K562 (cell line): ENCODE measurements at regions not wholly inside any gene's neighbourhood (a gene's known extent, or its start where the extent isn't known, plus 50 kb on each side); places are given as distances from the start of the nearest gene placed in this dataset.

ENCODE experiments used
- ATF3 ChIP-seq, 2 experiments: fragments of 450-650 bp in 1 of 2; sonication (generic) in 1 of 2; formaldehyde crosslinking in 1 of 2; IDR thresholded peaks in 1 of 2; conservative IDR thresholded peaks in 1 of 2; 2 replicates each; pipeline versions ENCODE4 v1.6.1 to v1.8.1; 2016 to 2023; ENCODE audit warnings: mild to moderate bottlenecking in 2 of 2, moderate library complexity in 2 of 2, inconsistent platforms in 1 of 2, missing genetic modification reagents in 1 of 2
- CEBPB ChIP-seq: fragments of 450-650 bp; IDR thresholded peaks from 2 replicates; pipeline ENCODE4 v1.6.1; 2016; ENCODE audit warnings: missing genetic modification characterization, missing compliant biosample characterization
- CREB1 ChIP-seq, 2 experiments: sonication (generic) in 1 of 2; formaldehyde crosslinking in 1 of 2; IDR thresholded peaks; 2 replicates each; pipeline versions ENCODE4 v1.6.1 to v1.8.0; 2012 to 2022; ENCODE audit warnings: inconsistent platforms in 1 of 2, mild to moderate bottlenecking in 1 of 2, missing genetic modification reagents in 1 of 2, moderate library complexity in 1 of 2
- CTCF ChIP-seq, 3 experiments: IDR thresholded peaks in 2 of 3; conservative IDR thresholded peaks in 1 of 3; 2 replicates each; pipeline ENCODE4 v1.5.1; 2011 to 2012; ENCODE audit warnings: low read length in 3 of 3, mild to moderate bottlenecking in 3 of 3, control low read depth in 2 of 3, improper control_type of control experiment in 1 of 3, inconsistent platforms in 1 of 3, low read depth in 1 of 3, mixed read lengths in 1 of 3, moderate library complexity in 1 of 3; ENCODE audit not compliant: insufficient read depth in 2 of 3
- E2F5 ChIP-seq: sonication (generic); formaldehyde crosslinking; IDR thresholded peaks from 2 replicates; pipeline ENCODE4 v1.8.0; 2022; ENCODE audit warnings: mild to moderate bottlenecking, missing genetic modification reagents
- JUN ChIP-seq, 2 experiments: sonication (generic) in 1 of 2; formaldehyde crosslinking in 1 of 2; IDR thresholded peaks; 2 replicates each; pipeline versions ENCODE4 v1.6.1 to v1.8.0; 2012 to 2022; ENCODE audit warnings: borderline replicate concordance in 2 of 2, mild to moderate bottlenecking in 2 of 2, improper control_type of control experiment in 1 of 2, low read depth in 1 of 2, low read length in 1 of 2, missing genetic modification reagents in 1 of 2
- NFIC ChIP-seq: fragments of 450-650 bp; IDR thresholded peaks from 2 replicates; pipeline ENCODE4 v1.6.1; 2017; ENCODE audit warnings: mild to moderate bottlenecking, inconsistent platforms
- RB1 ChIP-seq: fragments of 450-650 bp; IDR thresholded peaks from 2 replicates; pipeline ENCODE4 v1.6.1; 2017; ENCODE audit warnings: low read depth, mild to moderate bottlenecking
- TBL1XR1 ChIP-seq, 2 experiments: IDR thresholded peaks; 2 replicates each; pipeline ENCODE4 v1.6.1; 2012; ENCODE audit warnings: improper control_type of control experiment in 2 of 2, low read length in 2 of 2, mild to moderate bottlenecking in 1 of 2
- TRIM28 ChIP-seq: fragments of 450-650 bp; IDR thresholded peaks from 2 replicates; pipeline ENCODE4 v1.6.1; 2017
- USF2 ChIP-seq: sonication (generic); formaldehyde crosslinking; IDR thresholded peaks from 2 replicates; pipeline ENCODE4 v1.5.0; 2020; ENCODE audit warnings: missing genetic modification reagents
- YY1 ChIP-seq, 3 experiments: IDR thresholded peaks; 2 replicates each; pipeline ENCODE4 v1.6.1; 2011; ENCODE audit warnings: low read length in 2 of 3, mild to moderate bottlenecking in 2 of 3, moderate library complexity in 2 of 3, borderline replicate concordance in 1 of 3, control low read depth in 1 of 3, low read depth in 1 of 3; ENCODE audit not compliant: insufficient read depth in 3 of 3, insufficient replicate concordance in 2 of 3, control insufficient read depth in 1 of 3, insufficient read length in 1 of 3; ENCODE audit errors: extremely low read depth in 1 of 3
- ZNF184 ChIP-seq: sonication (generic); formaldehyde crosslinking; IDR thresholded peaks from 2 replicates; pipeline ENCODE4 v1.5.0; 2020; ENCODE audit warnings: missing genetic modification reagents
- ZNF766 ChIP-seq: fragments of 200-800 bp; sonication (Bioruptor generic); conservative IDR thresholded peaks from 2 replicates; pipeline ENCODE4 v1.6.1; 2016; ENCODE audit warnings: missing genetic modification characterization, missing compliant biosample characterization

GRCh38 chr9:113707953-113708695, 168.0 kb upstream of the ZNF618 start:
- no peak for TF ChIP-seq YY1 (IDR thresholded peaks at IDR 0.05; ENCODE audit: borderline replicate concordance in 1 of 3, control insufficient read depth in 1 of 3, extremely low read depth in 1 of 3, insufficient read depth in 3 of 3, insufficient read length in 1 of 3, insufficient replicate concordance in 2 of 3, low read depth in 1 of 3, low read length in 2 of 3)
- TF ChIP-seq TBL1XR1 (IDR thresholded peaks at IDR 0.05; ENCODE audit: low read length in 2 of 2) = no peak
- no peak for TF ChIP-seq ATF3 (IDR thresholded peaks at IDR 0.05)
- no peak for TF ChIP-seq ATF3 (CRISPR knock-in tag; conservative IDR thresholded peaks at IDR 0.05)
- no peak for TF ChIP-seq E2F5 (CRISPR knock-in tag)
- TF ChIP-seq CTCF (IDR thresholded peaks at IDR 0.05 in 2 of 3, conservative IDR thresholded peaks at IDR 0.05 in 1 of 3; ENCODE audit: insufficient read depth in 2 of 3, low read depth in 1 of 3, low read length in 3 of 3) = no peak
- no peak for TF ChIP-seq USF2 (CRISPR knock-in tag)
- no peak for TF ChIP-seq ZNF766
- no peak for TF ChIP-seq CREB1 (IDR thresholded peaks at IDR 0.05)
- no peak for TF ChIP-seq CREB1 (CRISPR knock-in tag; IDR thresholded peaks at IDR 0.05)
- no peak for TF ChIP-seq TRIM28
- TF ChIP-seq RB1 = no peak
- no peak for TF ChIP-seq JUN (IDR thresholded peaks at IDR 0.05; ENCODE audit: borderline replicate concordance, low read depth, low read length)
- no peak for TF ChIP-seq JUN (CRISPR knock-in tag; IDR thresholded peaks at IDR 0.05; ENCODE audit: borderline replicate concordance)
- no peak for TF ChIP-seq NFIC
- no peak for TF ChIP-seq CEBPB
- no peak for TF ChIP-seq ZNF184
